ENCODE measurements at regions not wholly inside any gene's neighbourhood (a gene's known extent, or its start where the extent isn't known, plus 50 kb on each side); places are given as distances from the start of the nearest gene placed in this dataset.
"Not testable (repeated sequence)": the region's sequence is repeated elsewhere in the genome, so short reads cannot be mapped to it uniquely, and the experiment has no call there.

GRCh38 chr5:163330723-163331668 is 106.4 kb upstream of the CCNG1 start:
- H3K27ac ChIP-seq (ENCODE audit: low read length) = no peak overlapping the region
- TF ChIP-seq, protein P1, sequence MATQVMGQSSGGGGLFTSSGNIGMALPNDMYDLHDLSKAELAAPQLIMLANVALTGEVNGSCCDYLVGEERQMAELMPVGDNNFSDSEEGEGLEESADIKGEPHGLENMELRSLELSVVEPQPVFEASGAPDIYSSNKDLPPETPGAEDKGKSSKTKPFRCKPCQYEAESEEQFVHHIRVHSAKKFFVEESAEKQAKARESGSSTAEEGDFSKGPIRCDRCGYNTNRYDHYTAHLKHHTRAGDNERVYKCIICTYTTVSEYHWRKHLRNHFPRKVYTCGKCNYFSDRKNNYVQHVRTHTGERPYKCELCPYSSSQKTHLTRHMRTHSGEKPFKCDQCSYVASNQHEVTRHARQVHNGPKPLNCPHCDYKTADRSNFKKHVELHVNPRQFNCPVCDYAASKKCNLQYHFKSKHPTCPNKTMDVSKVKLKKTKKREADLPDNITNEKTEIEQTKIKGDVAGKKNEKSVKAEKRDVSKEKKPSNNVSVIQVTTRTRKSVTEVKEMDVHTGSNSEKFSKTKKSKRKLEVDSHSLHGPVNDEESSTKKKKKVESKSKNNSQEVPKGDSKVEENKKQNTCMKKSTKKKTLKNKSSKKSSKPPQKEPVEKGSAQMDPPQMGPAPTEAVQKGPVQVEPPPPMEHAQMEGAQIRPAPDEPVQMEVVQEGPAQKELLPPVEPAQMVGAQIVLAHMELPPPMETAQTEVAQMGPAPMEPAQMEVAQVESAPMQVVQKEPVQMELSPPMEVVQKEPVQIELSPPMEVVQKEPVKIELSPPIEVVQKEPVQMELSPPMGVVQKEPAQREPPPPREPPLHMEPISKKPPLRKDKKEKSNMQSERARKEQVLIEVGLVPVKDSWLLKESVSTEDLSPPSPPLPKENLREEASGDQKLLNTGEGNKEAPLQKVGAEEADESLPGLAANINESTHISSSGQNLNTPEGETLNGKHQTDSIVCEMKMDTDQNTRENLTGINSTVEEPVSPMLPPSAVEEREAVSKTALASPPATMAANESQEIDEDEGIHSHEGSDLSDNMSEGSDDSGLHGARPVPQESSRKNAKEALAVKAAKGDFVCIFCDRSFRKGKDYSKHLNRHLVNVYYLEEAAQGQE (IDR thresholded peaks at IDR 0.05; ENCODE audit: insufficient read depth in 1 of 2, low read depth in 2 of 2, low read length in 1 of 2) = no peak
- TF ChIP-seq POLR2AphosphoS5 (IDR thresholded peaks at IDR 0.05; ENCODE audit: low read depth, low read length) (no peak), SIN3A (IDR thresholded peaks at IDR 0.05; ENCODE audit: borderline replicate concordance, insufficient read depth, low read depth, low read length) (no peak), TCF7L2 (IDR thresholded peaks at IDR 0.05; ENCODE audit: low read depth, low read length) (no peak)
- TF ChIP-seq, protein P2, sequence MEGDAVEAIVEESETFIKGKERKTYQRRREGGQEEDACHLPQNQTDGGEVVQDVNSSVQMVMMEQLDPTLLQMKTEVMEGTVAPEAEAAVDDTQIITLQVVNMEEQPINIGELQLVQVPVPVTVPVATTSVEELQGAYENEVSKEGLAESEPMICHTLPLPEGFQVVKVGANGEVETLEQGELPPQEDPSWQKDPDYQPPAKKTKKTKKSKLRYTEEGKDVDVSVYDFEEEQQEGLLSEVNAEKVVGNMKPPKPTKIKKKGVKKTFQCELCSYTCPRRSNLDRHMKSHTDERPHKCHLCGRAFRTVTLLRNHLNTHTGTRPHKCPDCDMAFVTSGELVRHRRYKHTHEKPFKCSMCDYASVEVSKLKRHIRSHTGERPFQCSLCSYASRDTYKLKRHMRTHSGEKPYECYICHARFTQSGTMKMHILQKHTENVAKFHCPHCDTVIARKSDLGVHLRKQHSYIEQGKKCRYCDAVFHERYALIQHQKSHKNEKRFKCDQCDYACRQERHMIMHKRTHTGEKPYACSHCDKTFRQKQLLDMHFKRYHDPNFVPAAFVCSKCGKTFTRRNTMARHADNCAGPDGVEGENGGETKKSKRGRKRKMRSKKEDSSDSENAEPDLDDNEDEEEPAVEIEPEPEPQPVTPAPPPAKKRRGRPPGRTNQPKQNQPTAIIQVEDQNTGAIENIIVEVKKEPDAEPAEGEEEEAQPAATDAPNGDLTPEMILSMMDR (IDR thresholded peaks at IDR 0.05) = no peak
- H3K27me3 ChIP-seq (ENCODE audit: control insufficient read depth, insufficient read depth, low read length) = no peaks in the 10 kb centered on the region
- H3K36me3 ChIP-seq (ENCODE audit: control insufficient read depth, insufficient read depth, low read length) = no peaks in the 10 kb centered on the region
- in situ Hi-C loops (cut with HindIII; ENCODE audit: low pct_unique_long_range_greater_than_20kb, low sequenced_read_pairs) (no loop called here), intact Hi-C loops (cut with micrococcal nuclease; ENCODE audit: unreplicated experiment) (no loop called here)
- ATAC-seq (no peak), DNase-seq (ENCODE audit: low read depth, low spot score) (no peak)
- H3K4me1 ChIP-seq (ENCODE audit: control insufficient read depth, insufficient read depth, low read length) = no peaks in the 10 kb centered on the region
- POLR2A ChIA-PET = no interaction called here
- H3K9me3 ChIP-seq (ENCODE audit: control insufficient read depth, insufficient read depth, low read depth, low read length) = no peaks in the 10 kb centered on the region
- H3K4me3 ChIP-seq (ENCODE audit: low read depth in 2 of 2, low read length in 2 of 2) = no peak overlapping the region
- CTCF ChIA-PET = no interaction called here
- BruUV-seq (replicated peaks) = no TSS peak

DNA sequence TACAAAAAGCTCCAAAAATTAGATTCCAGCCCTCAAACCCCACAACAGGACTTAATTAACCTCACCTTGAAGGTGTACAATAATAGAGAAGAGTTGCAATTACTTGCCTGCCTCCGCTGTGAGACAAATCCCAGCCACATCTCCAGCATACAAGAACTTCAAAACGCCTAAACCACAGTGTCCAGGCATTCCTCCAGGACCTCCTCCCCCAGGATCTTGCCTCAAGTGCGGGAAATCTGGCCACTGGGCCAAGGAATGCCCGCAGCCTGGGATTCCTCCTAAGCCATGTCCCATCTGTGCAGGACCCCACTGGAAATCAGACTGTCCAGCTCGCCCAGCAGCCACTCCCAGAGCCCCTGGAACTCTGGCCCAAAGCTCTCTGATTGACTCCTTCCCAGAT is 101.3 kb upstream of the CCNG1 start:
- POLR2A ChIA-PET; H3K27me3 ChIP-seq (ENCODE audit: control insufficient read depth, insufficient read depth, low read length); CTCF ChIA-PET; H3K27ac ChIP-seq (ENCODE audit: low read length); DNase-seq (ENCODE audit: low read depth, low spot score); intact Hi-C loops (cut with micrococcal nuclease; ENCODE audit: unreplicated experiment); H3K4me3 ChIP-seq (ENCODE audit: low read depth in 2 of 2, low read length in 2 of 2); ATAC-seq; H3K36me3 ChIP-seq (ENCODE audit: control insufficient read depth, insufficient read depth, low read length); in situ Hi-C loops (cut with HindIII; ENCODE audit: low pct_unique_long_range_greater_than_20kb, low sequenced_read_pairs); BruUV-seq (replicated peaks); H3K4me1 ChIP-seq (ENCODE audit: control insufficient read depth, insufficient read depth, low read length); H3K9me3 ChIP-seq (ENCODE audit: control insufficient read depth, insufficient read depth, low read depth, low read length): not testable (repeated sequence)

DNA sequence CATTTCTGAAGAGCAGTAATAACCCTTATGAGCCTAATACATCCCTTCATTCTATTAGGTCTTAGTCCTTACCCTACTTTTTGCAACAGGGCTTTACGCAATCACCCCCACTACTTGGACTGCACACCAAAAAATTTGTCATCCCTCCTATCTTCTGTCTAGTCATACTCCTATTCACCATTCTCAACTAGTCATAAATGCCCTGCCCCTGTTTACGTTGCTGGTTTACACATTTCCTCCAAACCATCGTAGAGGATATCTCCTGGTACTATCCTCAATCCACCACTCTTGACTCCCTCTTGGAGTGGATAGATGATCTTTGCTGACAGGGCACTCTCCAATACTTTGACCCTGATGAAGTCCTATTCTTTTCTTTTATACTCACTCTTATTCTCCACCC is 98.2 kb upstream of the CCNG1 start:
- Histone ChIP-seq H3K36me3 (ENCODE audit: control insufficient read depth, insufficient read depth, low read length) (no peaks in the 10 kb centered on the region), H3K27me3 (ENCODE audit: control insufficient read depth, insufficient read depth, low read length) (no peaks in the 10 kb centered on the region), H3K4me1 (ENCODE audit: control insufficient read depth, insufficient read depth, low read length) (no peaks in the 10 kb centered on the region), H3K9me3 (ENCODE audit: control insufficient read depth, insufficient read depth, low read depth, low read length) (no peaks in the 10 kb centered on the region), H3K27ac (ENCODE audit: low read length) (no peak overlapping the region), H3K4me3 (ENCODE audit: low read depth in 2 of 2, low read length in 2 of 2) (no peak overlapping the region)
- ATAC-seq = no peak
- no TSS peak for BruUV-seq (replicated peaks)
- intact Hi-C loops (cut with micrococcal nuclease; ENCODE audit: unreplicated experiment) (no loop called here), in situ Hi-C loops (cut with HindIII; ENCODE audit: low pct_unique_long_range_greater_than_20kb, low sequenced_read_pairs) (no loop called here)
- POLR2A ChIA-PET = no interaction called here
- no peak for DNase-seq (ENCODE audit: low read depth, low spot score)
- TF ChIP-seq, protein P1 (IDR thresholded peaks at IDR 0.05; ENCODE audit: insufficient read depth in 1 of 2, low read depth in 2 of 2, low read length in 1 of 2) = no peak
- no peak for TF ChIP-seq SIN3A (IDR thresholded peaks at IDR 0.05; ENCODE audit: borderline replicate concordance, insufficient read depth, low read depth, low read length)
- no peak for TF ChIP-seq TCF7L2 (IDR thresholded peaks at IDR 0.05; ENCODE audit: low read depth, low read length)
- TF ChIP-seq POLR2AphosphoS5 (IDR thresholded peaks at IDR 0.05; ENCODE audit: low read depth, low read length) = no peak
- TF ChIP-seq, protein P2 (IDR thresholded peaks at IDR 0.05) = no peak
- CTCF ChIA-PET = no interaction called here

Measured in Panc1 (cell line).